ENCODE measurements at regions not wholly inside any gene's neighbourhood (a gene's known extent, or its start where the extent isn't known, plus 50 kb on each side); places are given as distances from the start of the nearest gene placed in this dataset.

GRCh38 chr10:7000061-7000460, 410.8 kb downstream of the SFMBT2 start:
- TF ChIP-seq POLR2A (IDR thresholded peaks at IDR 0.05; ENCODE audit: low read length) = no peak
- no peak for TF ChIP-seq GATA1 (IDR thresholded peaks at IDR 0.05; ENCODE audit: low read depth, low read length)

Measured in erythroblast (primary cell).